Activated CD4-positive, CD25-positive, alpha-beta regulatory T cell (primary cell): ENCODE measurements at regions not wholly inside any gene's neighbourhood (a gene's known extent, or its start where the extent isn't known, plus 50 kb on each side); places are given as distances from the start of the nearest gene placed in this dataset.
"Not testable (repeated sequence)": the region's sequence is repeated elsewhere in the genome, so short reads cannot be mapped to it uniquely, and the experiment has no call there.

Source experiments
- DNase-seq, 4 experiments: peaks; one replicate each; lab custom pipeline; 2025; lab: John Stamatoyannopoulos, UW

GRCh38 chr9:714675-715074 is 126.8 kb upstream of the DMRT1 start:
- DNase-seq = no peak

- no peak for DNase-seq
These were observed 126.2 kb upstream of the DMRT1 start for GRCh38 chr9:715300-715699.

GRCh38 chr9:715743-716400 is 125.6 kb upstream of the DMRT1 start:
- DNase-seq = no peak

- DNase-seq = no peak
These were observed 123.8 kb upstream of the DMRT1 start for GRCh38 chr9:717722-718121.

- DNase-seq = no peak
These were observed 121.1 kb upstream of the DMRT1 start for GRCh38 chr9:720239-720881.

GRCh38 chr9:722388-722980 is 119.0 kb upstream of the DMRT1 start:
- DNase-seq = no peak

GRCh38 chr9:724461-724860 is 117.0 kb upstream of the DMRT1 start:
- DNase-seq = not testable (repeated sequence)

GRCh38 chr9:726005-726404 is 115.5 kb upstream of the DMRT1 start:
- DNase-seq = no peak

- no peak for DNase-seq
These were observed 113.7 kb upstream of the DMRT1 start for GRCh38 chr9:727767-728166.

- no peak for DNase-seq
These were observed 113.0 kb upstream of the DMRT1 start for GRCh38 chr9:728535-728934.

GRCh38 chr9:731474-731873 is 110.0 kb upstream of the DMRT1 start:
- DNase-seq = no peak

GRCh38 chr9:734831-735511 is 106.5 kb upstream of the DMRT1 start:
- DNase-seq = no peak

GRCh38 chr9:737400-738120 is 103.9 kb upstream of the DMRT1 start:
- no peak for DNase-seq

GRCh38 chr9:738209-738915 is 103.1 kb upstream of the DMRT1 start:
- no peak for DNase-seq

- DNase-seq = no peak
These were observed 102.1 kb upstream of the DMRT1 start for GRCh38 chr9:739362-739761.

GRCh38 chr9:740221-740620 is 101.3 kb upstream of the DMRT1 start:
- no peak for DNase-seq

GRCh38 chr9:742104-742503 is 99.4 kb upstream of the DMRT1 start:
- DNase-seq = no peak

- no peak for DNase-seq
These were observed 98.4 kb upstream of the DMRT1 start for GRCh38 chr9:742914-743589.

GRCh38 chr9:744046-744712 is 97.3 kb upstream of the DMRT1 start:
- no peak for DNase-seq

- no peak for DNase-seq
These were observed 96.6 kb upstream of the DMRT1 start for GRCh38 chr9:744790-745484.
